ENCODE measurements at regions not wholly inside any gene's neighbourhood (a gene's known extent, or its start where the extent isn't known, plus 50 kb on each side); places are given as distances from the start of the nearest gene placed in this dataset.

- H3K9me2 ChIP-seq (ENCODE audit: insufficient read depth, low read length): no peaks in the 10 kb centered on the region
- H2AFZ ChIP-seq (ENCODE audit: low read length): no peak overlapping the region
- no peak for DNase-seq (ENCODE audit: low spot score)
- no peaks in the 10 kb centered on the region for H3K9me3 ChIP-seq (ENCODE audit: low read length)
- no TSS peak for BruUV-seq (replicated peaks)
- TF ChIP-seq CTCF (conservative IDR thresholded peaks at IDR 0.05; ENCODE audit: low read length) (no peak), EZH2phosphoT487 (IDR thresholded peaks at IDR 0.05; ENCODE audit: borderline replicate concordance, low read depth, low read length) (no peak)
- ChIA-PET CTCF (ENCODE audit: unreplicated experiment) (no interaction called here), POLR2A (no interaction called here)
- no peaks in the 10 kb centered on the region for H4K20me1 ChIP-seq (ENCODE audit: insufficient read depth, low read length)
- H3K4me1 ChIP-seq (ENCODE audit: insufficient read depth, low read length, poor library complexity, severe bottlenecking): no peaks in the 10 kb centered on the region
- no peak overlapping the region for H3K4me2 ChIP-seq (ENCODE audit: low read length)
- intact Hi-C loops (cut with micrococcal nuclease; ENCODE audit: unreplicated experiment): no loop called here
- H3K36me3 ChIP-seq (ENCODE audit: insufficient read depth, low read length): no peaks in the 10 kb centered on the region
- no peaks in the 10 kb centered on the region for H3K79me2 ChIP-seq (ENCODE audit: insufficient read depth, low read depth, low read length)
- no peak overlapping the region for H3K27ac ChIP-seq (ENCODE audit: low read depth, low read length, poor library complexity, severe bottlenecking)
- H3K4me3 ChIP-seq (ENCODE audit: low read depth, low read length, poor library complexity, severe bottlenecking): no peak overlapping the region
These were observed 147.9 kb downstream of the CYLD start for GRCh38 chr16:50889746-50890145.

GRCh38 chr16:50889276-50889675 lies 147.4 kb downstream of the CYLD start:
- H3K4me2 ChIP-seq (ENCODE audit: low read length): no peak overlapping the region
- CTCF ChIA-PET (ENCODE audit: unreplicated experiment): no interaction called here
- no peaks in the 10 kb centered on the region for H3K9me3 ChIP-seq (ENCODE audit: low read length)
- H2AFZ ChIP-seq (ENCODE audit: low read length): no peak overlapping the region
- H3K4me3 ChIP-seq (ENCODE audit: low read depth, low read length, poor library complexity, severe bottlenecking): no peak overlapping the region
- BruUV-seq (replicated peaks): no TSS peak
- intact Hi-C loops (cut with micrococcal nuclease; ENCODE audit: unreplicated experiment): no loop called here
- H3K79me2 ChIP-seq (ENCODE audit: insufficient read depth, low read depth, low read length): no peaks in the 10 kb centered on the region
- H3K9me2 ChIP-seq (ENCODE audit: insufficient read depth, low read length): no peaks in the 10 kb centered on the region
- no peak overlapping the region for H3K27ac ChIP-seq (ENCODE audit: low read depth, low read length, poor library complexity, severe bottlenecking)
- DNase-seq (ENCODE audit: low spot score): no peak
- no peaks in the 10 kb centered on the region for H3K36me3 ChIP-seq (ENCODE audit: insufficient read depth, low read length)
- no peaks in the 10 kb centered on the region for H4K20me1 ChIP-seq (ENCODE audit: insufficient read depth, low read length)
- POLR2A ChIA-PET: no interaction called here
- no peaks in the 10 kb centered on the region for H3K4me1 ChIP-seq (ENCODE audit: insufficient read depth, low read length, poor library complexity, severe bottlenecking)
- TF ChIP-seq CTCF (conservative IDR thresholded peaks at IDR 0.05; ENCODE audit: low read length) (no peak), EZH2phosphoT487 (IDR thresholded peaks at IDR 0.05; ENCODE audit: borderline replicate concordance, low read depth, low read length) (no peak)

- TF ChIP-seq EZH2phosphoT487 (IDR thresholded peaks at IDR 0.05; ENCODE audit: borderline replicate concordance, low read depth, low read length): no peak
- no peak for TF ChIP-seq CTCF (conservative IDR thresholded peaks at IDR 0.05; ENCODE audit: low read length)
- Histone ChIP-seq H3K4me3 (ENCODE audit: low read depth, low read length, poor library complexity, severe bottlenecking) (no peak overlapping the region), H3K4me2 (ENCODE audit: low read length) (no peak overlapping the region), H3K27ac (ENCODE audit: low read depth, low read length, poor library complexity, severe bottlenecking) (no peak overlapping the region), H2AFZ (ENCODE audit: low read length) (no peak overlapping the region), H3K4me1 (ENCODE audit: insufficient read depth, low read length, poor library complexity, severe bottlenecking) (no peaks in the 10 kb centered on the region), H3K36me3 (ENCODE audit: insufficient read depth, low read length) (no peaks in the 10 kb centered on the region), H3K79me2 (ENCODE audit: insufficient read depth, low read depth, low read length) (no peaks in the 10 kb centered on the region), H4K20me1 (ENCODE audit: insufficient read depth, low read length) (no peaks in the 10 kb centered on the region), H3K9me3 (ENCODE audit: low read length) (no peaks in the 10 kb centered on the region), H3K9me2 (ENCODE audit: insufficient read depth, low read length) (no peaks in the 10 kb centered on the region)
- BruUV-seq (replicated peaks): no TSS peak
- intact Hi-C loops (cut with micrococcal nuclease; ENCODE audit: unreplicated experiment): no loop called here
- ChIA-PET POLR2A (interaction anchor here (0.6 to 0.7 kb wide), 2 partner anchors 13 to 273 kb away, joined by 4 to 6 read pairs; no protein-coding TSS in a partner anchor), CTCF (ENCODE audit: unreplicated experiment) (no interaction called here)
- no peak for DNase-seq (ENCODE audit: low spot score)
These were observed 146.8 kb downstream of the CYLD start for GRCh38 chr16:50888486-50889261.
